GM12873 (cell line): ENCODE measurements at regions not wholly inside any gene's neighbourhood (a gene's known extent, or its start where the extent isn't known, plus 50 kb on each side); places are given as distances from the start of the nearest gene placed in this dataset.

Experiments used
- TF ChIP-seq, protein P1 (sequence below): IDR thresholded peaks from 2 replicates; pipeline ENCODE4 v1.5.1; 2012; ENCODE audit warnings: low read depth, mild to moderate bottlenecking, moderate library complexity, low read length, control low read depth; ENCODE audit not compliant: insufficient read depth; ENCODE audit errors: missing control alignments

DNA sequence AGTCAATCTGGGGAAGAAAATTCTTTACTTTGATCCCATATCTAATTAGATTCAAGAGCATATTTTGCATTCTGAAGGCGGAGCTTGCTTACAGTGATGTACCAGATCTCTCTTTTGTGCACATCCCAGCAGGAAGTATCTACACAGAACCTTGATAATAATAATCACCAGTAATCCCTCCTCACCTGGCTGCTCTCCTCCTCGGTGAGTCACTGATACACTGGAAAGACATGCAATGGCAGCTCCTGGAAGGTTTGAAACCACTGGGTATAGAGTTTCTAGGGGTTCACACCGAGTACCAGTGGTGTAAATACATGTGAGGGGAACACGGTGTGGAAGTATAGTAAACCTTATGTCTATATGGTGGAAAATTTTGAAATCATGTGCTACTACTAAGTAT, 205.5 kb upstream of the TARS1 start:
- TF ChIP-seq, protein P1, sequence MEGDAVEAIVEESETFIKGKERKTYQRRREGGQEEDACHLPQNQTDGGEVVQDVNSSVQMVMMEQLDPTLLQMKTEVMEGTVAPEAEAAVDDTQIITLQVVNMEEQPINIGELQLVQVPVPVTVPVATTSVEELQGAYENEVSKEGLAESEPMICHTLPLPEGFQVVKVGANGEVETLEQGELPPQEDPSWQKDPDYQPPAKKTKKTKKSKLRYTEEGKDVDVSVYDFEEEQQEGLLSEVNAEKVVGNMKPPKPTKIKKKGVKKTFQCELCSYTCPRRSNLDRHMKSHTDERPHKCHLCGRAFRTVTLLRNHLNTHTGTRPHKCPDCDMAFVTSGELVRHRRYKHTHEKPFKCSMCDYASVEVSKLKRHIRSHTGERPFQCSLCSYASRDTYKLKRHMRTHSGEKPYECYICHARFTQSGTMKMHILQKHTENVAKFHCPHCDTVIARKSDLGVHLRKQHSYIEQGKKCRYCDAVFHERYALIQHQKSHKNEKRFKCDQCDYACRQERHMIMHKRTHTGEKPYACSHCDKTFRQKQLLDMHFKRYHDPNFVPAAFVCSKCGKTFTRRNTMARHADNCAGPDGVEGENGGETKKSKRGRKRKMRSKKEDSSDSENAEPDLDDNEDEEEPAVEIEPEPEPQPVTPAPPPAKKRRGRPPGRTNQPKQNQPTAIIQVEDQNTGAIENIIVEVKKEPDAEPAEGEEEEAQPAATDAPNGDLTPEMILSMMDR = no peak

DNA sequence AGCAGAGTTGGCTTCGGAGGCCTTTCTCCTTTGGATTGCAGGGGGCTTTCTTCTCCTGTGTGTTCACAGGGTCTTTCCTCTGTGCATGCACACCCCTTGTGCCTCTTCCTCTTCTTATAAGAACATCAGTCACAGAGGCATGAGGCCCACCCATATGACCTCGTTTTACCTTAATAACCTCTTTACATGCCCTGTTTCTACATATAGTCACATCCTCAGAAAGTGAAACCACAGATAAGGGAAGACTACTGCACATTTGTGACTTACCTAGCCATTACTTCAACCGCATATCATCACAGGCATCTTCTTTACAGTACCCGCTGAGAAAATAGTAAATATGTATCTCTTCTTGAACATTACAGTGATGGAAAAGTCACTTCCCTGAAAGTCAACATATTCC, 204.9 kb upstream of the TARS1 start:
- TF ChIP-seq, protein P1 = no peak

DNA sequence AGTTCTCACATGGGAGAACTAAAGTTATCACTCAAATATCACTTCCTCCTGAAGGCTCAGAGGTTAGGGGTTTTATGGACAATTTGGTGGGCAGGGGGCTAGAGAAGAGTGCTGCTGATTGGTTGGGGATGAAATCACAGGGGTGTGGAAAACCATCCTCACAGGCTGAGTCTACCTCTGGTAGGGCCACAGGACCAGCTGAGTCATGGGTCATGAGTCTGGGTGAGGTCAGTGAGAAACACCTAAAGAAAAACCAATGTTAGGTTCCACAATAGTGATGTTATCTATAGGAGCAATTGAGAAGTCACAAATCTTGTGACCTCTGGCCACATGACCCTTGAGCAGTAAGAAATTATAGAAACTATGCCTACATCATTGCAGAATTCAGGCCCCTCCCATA, 203.3 kb upstream of the TARS1 start:
- TF ChIP-seq, protein P1 = no peak

DNA sequence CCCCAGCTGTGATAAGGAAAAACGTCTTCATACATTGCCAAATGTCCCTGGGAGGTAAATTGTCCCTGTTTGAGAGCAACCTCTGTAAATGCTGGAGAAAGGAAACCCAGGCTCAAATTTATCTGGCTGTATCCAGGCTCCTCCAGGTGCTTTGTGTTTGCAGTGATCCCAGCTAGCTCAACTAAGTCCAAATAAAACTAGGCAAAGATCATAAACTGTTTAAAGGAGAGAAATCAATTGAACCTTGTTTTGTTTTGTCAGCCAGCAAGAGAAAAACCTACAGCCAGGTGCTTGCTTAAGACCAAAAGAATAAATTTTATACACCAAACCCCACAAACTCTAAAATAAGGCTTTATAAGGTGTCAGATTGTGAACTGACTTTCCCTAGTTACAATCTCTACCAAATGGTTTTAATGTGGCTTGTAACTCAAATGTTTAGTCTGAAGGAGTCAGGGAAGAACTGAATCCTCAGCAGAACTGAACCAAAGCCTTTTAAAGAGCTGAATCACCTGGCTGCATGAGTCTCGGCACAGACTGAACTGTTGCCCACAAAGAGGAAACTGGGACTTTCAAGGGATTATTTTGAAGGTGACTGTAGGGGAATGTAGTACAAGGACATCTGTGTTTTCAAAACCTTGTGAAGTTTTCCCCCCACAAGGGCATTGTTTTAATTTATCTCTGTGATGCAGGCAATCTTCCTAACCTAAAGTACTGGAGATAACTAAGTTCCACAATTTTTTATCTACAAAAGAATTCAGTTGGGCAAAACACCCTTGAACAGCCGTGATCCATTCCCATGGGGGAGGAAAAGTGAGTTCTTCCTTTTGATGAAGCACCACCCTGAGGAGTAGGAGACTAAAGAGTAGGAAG, 201.7 kb upstream of the TARS1 start:
- TF ChIP-seq, protein P1 = no peak

DNA sequence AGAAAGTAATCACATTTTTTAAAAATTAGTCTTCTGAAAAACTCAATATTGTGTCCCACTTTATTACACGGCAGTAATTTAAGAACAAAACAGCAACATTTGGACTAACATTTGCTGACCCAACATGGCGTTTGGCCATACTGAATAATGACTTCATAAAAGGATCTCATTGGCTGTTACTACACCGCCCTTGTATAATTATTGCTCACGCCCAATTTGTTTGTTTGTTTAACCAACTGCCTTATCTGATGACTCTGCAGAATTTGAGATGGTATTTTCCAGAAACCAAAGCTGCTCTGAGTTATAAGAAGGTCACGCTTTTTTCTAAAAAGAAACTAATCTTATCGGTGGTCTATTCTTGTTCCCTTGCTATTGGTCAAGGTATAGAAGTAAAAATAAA, 200.2 kb upstream of the TARS1 start:
- TF ChIP-seq, protein P1 = no peak

DNA sequence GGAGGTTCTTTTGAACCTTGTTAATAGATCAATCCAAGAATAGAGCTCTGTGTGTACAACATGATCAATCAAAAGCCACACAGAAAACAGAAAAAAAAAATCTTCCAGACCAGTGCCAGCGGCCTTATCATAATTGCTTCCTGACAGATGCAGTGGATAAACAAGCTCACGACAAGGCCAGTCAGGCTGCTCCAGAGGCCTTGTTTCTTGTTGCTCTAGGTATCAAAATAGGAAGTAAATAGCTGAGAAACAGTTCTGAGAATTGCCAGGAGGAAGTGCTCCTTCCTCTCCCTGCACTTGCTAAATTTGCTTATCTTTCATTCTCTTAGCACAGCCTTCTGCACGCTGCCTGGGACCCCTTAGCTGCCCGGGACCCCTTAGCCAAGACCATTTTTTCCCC, 199.0 kb upstream of the TARS1 start:
- TF ChIP-seq, protein P1 = no peak

DNA sequence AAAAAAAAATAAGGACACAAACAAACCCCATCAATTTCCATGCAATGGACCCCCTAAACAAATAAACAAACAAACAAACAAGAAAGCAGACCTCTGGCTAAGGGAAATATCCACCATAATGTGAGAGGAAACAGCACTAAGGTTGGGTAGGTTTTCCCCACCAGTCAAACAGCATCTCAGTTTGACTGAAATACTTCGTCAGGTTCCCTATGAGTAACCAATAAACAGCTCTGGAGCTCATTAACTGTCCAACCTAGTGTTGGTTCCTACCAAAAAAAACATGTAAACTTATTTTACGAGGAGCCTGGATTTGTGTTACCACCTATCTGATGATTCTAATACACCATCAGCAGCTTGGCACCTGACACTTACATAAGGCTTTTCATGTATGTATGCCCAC, 198.5 kb upstream of the TARS1 start:
- TF ChIP-seq, protein P1 = no peak
